GM23248 (cell line): ENCODE measurements at regions not wholly inside any gene's neighbourhood (a gene's known extent, or its start where the extent isn't known, plus 50 kb on each side); places are given as distances from the start of the nearest gene placed in this dataset.

Experiments
- EZH2 ChIP-seq: fragments of 200-600 bp; sonication (generic); IDR thresholded peaks from 2 replicates; pipeline ENCODE4 v1.6.1; 2018; ENCODE audit warnings: antibody characterized with exemption, mild to moderate bottlenecking; ENCODE audit not compliant: insufficient read depth, poor library complexity, severe bottlenecking
- EZH2phosphoT487 ChIP-seq: fragments of 200-600 bp; sonication (generic); IDR thresholded peaks from 2 replicates; pipeline ENCODE4 v1.6.1; 2018; ENCODE audit warnings: antibody characterized with exemption, moderate library complexity, mild to moderate bottlenecking, low read depth; ENCODE audit not compliant: insufficient read depth

- no peak for TF ChIP-seq EZH2
- TF ChIP-seq EZH2phosphoT487, result no peak
Measured at GRCh38 chr4:38537666-38538065, 126.3 kb upstream of the KLF3 start.
